Ovary (tissue), 3 donors: ENCODE measurements at regions not wholly inside any gene's neighbourhood (a gene's known extent, or its start where the extent isn't known, plus 50 kb on each side); places are given as distances from the start of the nearest gene placed in this dataset.
"Not testable (repeated sequence)": the region's sequence is repeated elsewhere in the genome, so short reads cannot be mapped to it uniquely, and the experiment has no call there.

Experiments
- EP300 ChIP-seq: sonication (generic); formaldehyde crosslinking; IDR thresholded peaks from one replicate; pipeline ENCODE4 v1.6.1; 2017; ENCODE audit warnings: antibody characterized with exemption
- TF ChIP-seq, protein P1 (sequence below), 3 donors: fragments of 450-650 bp in 2 of 3; fragments of 200-600 bp in 1 of 3; IDR thresholded peaks; one replicate each; pipeline versions ENCODE4 v1.5.1 to v1.8.0; 2016 to 2022; ENCODE audit warnings: antibody characterized with exemption in 3 of 3, mild to moderate bottlenecking in 1 of 3
- donor health status: DM: no; HTN: no; CAD: no.

DNA sequence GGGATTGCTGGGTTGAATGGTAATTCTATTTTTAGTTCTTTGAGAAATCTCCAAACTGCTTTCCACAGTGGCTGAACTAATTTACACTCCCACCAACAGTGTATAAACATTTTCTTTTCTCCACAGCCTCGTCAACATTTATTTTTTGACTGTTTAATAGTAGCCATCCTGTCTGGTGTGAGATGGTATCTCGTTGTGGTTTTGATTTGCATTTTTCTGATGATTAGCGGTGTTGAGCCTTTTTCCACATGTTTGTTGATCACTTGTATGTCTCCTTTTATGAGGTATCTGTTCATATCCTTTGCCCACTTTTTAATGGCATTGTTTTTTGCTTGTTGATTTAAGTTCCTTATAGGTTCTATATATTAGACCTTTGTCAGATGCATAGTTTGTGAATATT, 85.1 kb upstream of the SMAD3 start:
- TF ChIP-seq, protein P1, sequence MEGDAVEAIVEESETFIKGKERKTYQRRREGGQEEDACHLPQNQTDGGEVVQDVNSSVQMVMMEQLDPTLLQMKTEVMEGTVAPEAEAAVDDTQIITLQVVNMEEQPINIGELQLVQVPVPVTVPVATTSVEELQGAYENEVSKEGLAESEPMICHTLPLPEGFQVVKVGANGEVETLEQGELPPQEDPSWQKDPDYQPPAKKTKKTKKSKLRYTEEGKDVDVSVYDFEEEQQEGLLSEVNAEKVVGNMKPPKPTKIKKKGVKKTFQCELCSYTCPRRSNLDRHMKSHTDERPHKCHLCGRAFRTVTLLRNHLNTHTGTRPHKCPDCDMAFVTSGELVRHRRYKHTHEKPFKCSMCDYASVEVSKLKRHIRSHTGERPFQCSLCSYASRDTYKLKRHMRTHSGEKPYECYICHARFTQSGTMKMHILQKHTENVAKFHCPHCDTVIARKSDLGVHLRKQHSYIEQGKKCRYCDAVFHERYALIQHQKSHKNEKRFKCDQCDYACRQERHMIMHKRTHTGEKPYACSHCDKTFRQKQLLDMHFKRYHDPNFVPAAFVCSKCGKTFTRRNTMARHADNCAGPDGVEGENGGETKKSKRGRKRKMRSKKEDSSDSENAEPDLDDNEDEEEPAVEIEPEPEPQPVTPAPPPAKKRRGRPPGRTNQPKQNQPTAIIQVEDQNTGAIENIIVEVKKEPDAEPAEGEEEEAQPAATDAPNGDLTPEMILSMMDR (IDR thresholded peaks at IDR 0.05) = not testable (repeated sequence)
- TF ChIP-seq EP300 = not testable (repeated sequence)
